H9 (cell line): ENCODE measurements at regions not wholly inside any gene's neighbourhood (a gene's known extent, or its start where the extent isn't known, plus 50 kb on each side); places are given as distances from the start of the nearest gene placed in this dataset.

Experiments used
- DNase-seq: peaks from one replicate; pipeline ENCODE4 v3.0.0-alpha.2; 2017
- H2AFZ ChIP-seq: one replicate; pipeline ENCODE4 v1.6.1; 2013; ENCODE audit warnings: mild to moderate bottlenecking, low read length, control low read depth, moderate library complexity
- H2AK5ac ChIP-seq: 2 replicates; pipeline ENCODE4 v1.6.1; 2013; ENCODE audit warnings: low read length, control low read depth, mixed read lengths; ENCODE audit not compliant: insufficient read length
- H2BK120ac ChIP-seq: one replicate; pipeline ENCODE4 v1.6.1; 2013; ENCODE audit warnings: low read depth, mild to moderate bottlenecking, low read length, control low read depth, inconsistent platforms; ENCODE audit not compliant: poor library complexity, severe bottlenecking
- H2BK12ac ChIP-seq: 2 replicates; pipeline ENCODE4 v1.6.1; 2013; ENCODE audit warnings: low read length, control low read depth, mixed read lengths, low read depth; ENCODE audit not compliant: insufficient read length
- H2BK15ac ChIP-seq: 2 replicates; pipeline ENCODE4 v1.6.1; 2013; ENCODE audit warnings: low read depth, low read length, control low read depth
- H2BK20ac ChIP-seq: one replicate; pipeline ENCODE4 v1.6.1; 2013; ENCODE audit warnings: low read depth, mild to moderate bottlenecking, low read length, control low read depth, inconsistent platforms; ENCODE audit not compliant: poor library complexity, severe bottlenecking
- H2BK5ac ChIP-seq: 2 replicates; pipeline ENCODE4 v1.6.1; 2013; ENCODE audit warnings: low read length, control low read depth, mixed read lengths; ENCODE audit not compliant: insufficient read length
- H3K14ac ChIP-seq: 2 replicates; pipeline ENCODE4 v1.6.1; 2013; ENCODE audit warnings: low read length, control low read depth; ENCODE audit not compliant: insufficient read depth
- H3K18ac ChIP-seq: 2 replicates; pipeline ENCODE4 v1.6.1; 2013; ENCODE audit warnings: low read depth, mild to moderate bottlenecking, mixed read lengths, low read length, control low read depth; ENCODE audit not compliant: insufficient read length
- H3K23ac ChIP-seq: 2 replicates; pipeline ENCODE4 v1.6.1; 2013; ENCODE audit warnings: low read length, control low read depth, mixed read lengths, low read depth; ENCODE audit not compliant: insufficient read length
- H3K23me2 ChIP-seq: 2 replicates; pipeline ENCODE4 v1.6.1; 2013; ENCODE audit warnings: low read depth, mild to moderate bottlenecking, mixed read lengths, low read length, control low read depth; ENCODE audit not compliant: insufficient read length, poor library complexity, severe bottlenecking
- H3K27ac ChIP-seq: 2 replicates; pipeline ENCODE4 v1.5.1; 2013; ENCODE audit warnings: low read length, control low read depth, mixed read lengths, low read depth; ENCODE audit not compliant: insufficient read length
- H3K27me3 ChIP-seq: 2 replicates; pipeline ENCODE4 v1.6.1; 2013; ENCODE audit warnings: low read length, control low read depth, inconsistent platforms; ENCODE audit not compliant: insufficient read depth
- H3K4ac ChIP-seq: 2 replicates; pipeline ENCODE4 v1.6.1; 2013; ENCODE audit warnings: low read depth, mild to moderate bottlenecking, control low read depth, inconsistent platforms, low read length, moderate library complexity
- H3K4me1 ChIP-seq: 2 replicates; pipeline ENCODE4 v1.6.1; 2013; ENCODE audit warnings: low read length, control low read depth, inconsistent platforms; ENCODE audit not compliant: insufficient read depth
- H3K4me2 ChIP-seq: 2 replicates; pipeline ENCODE4 v1.6.1; 2013; ENCODE audit warnings: low read length, control low read depth, mixed read lengths; ENCODE audit not compliant: insufficient read length, insufficient read depth
- H3K56ac ChIP-seq: 2 replicates; pipeline ENCODE4 v1.6.1; 2013; ENCODE audit warnings: low read depth, mild to moderate bottlenecking, mixed read lengths, low read length, control low read depth; ENCODE audit not compliant: insufficient read length
- H3K79me1 ChIP-seq: 2 replicates; pipeline ENCODE4 v1.6.1; 2013; ENCODE audit warnings: low read depth, mild to moderate bottlenecking, moderate library complexity, low read length, control low read depth, inconsistent platforms; ENCODE audit not compliant: insufficient read depth, poor library complexity, severe bottlenecking
- H3K79me2 ChIP-seq: 2 replicates; pipeline ENCODE4 v1.6.1; 2013; ENCODE audit warnings: low read length, control low read depth, inconsistent platforms; ENCODE audit not compliant: insufficient read depth
- H3K9ac ChIP-seq: 2 replicates; pipeline ENCODE4 v1.6.1; 2013; ENCODE audit warnings: low read length, control low read depth, mixed read lengths; ENCODE audit not compliant: insufficient read length; ENCODE audit errors: extremely low read depth
- H3K9me3 ChIP-seq: one replicate; pipeline ENCODE4 v1.6.1; 2013; ENCODE audit warnings: low read depth, low read length, inconsistent platforms; ENCODE audit not compliant: control insufficient read depth
- H3T11ph ChIP-seq: one replicate; pipeline ENCODE4 v1.6.1; 2013; ENCODE audit warnings: mild to moderate bottlenecking, low read length, control low read depth, inconsistent platforms
- H4K20me1 ChIP-seq: one replicate; pipeline ENCODE4 v1.6.1; 2013; ENCODE audit not compliant: control insufficient read depth, insufficient read length, insufficient read depth
- H4K5ac ChIP-seq: 2 replicates; pipeline ENCODE4 v1.6.1; 2013; ENCODE audit warnings: low read depth, mild to moderate bottlenecking, mixed read lengths, low read length, control low read depth; ENCODE audit not compliant: insufficient read length
- H4K8ac ChIP-seq: replicated peaks from 2 replicates; pipeline ENCODE4 v1.6.1; 2013; ENCODE audit warnings: low read length, control low read depth, mixed read lengths, low read depth; ENCODE audit not compliant: insufficient read length
- H4K91ac ChIP-seq: 2 replicates; pipeline ENCODE4 v1.6.1; 2013; ENCODE audit warnings: low read depth, mild to moderate bottlenecking, moderate library complexity, mixed read lengths, low read length, control low read depth; ENCODE audit not compliant: insufficient read length
- H3K27ac Mint-ChIP-seq, 3 experiments: 2 replicates in 2 of 3; 3 replicates in 1 of 3; pipeline ENCODE4 v1.8.0; 2020 to 2021; ENCODE audit warnings: mixed read lengths in 3 of 3, mild to moderate bottlenecking in 1 of 3, moderate library complexity in 1 of 3
- H3K27me3 Mint-ChIP-seq: 2 replicates; pipeline ENCODE4 v1.8.0; 2021; ENCODE audit warnings: low read depth, mild to moderate bottlenecking, moderate library complexity, mixed read lengths
- H3K36me3 Mint-ChIP-seq, 3 experiments: 2 replicates in 2 of 3; 3 replicates in 1 of 3; pipeline ENCODE4 v1.8.0; 2020 to 2021; ENCODE audit warnings: low read depth in 3 of 3, mixed read lengths in 3 of 3; ENCODE audit not compliant: insufficient read depth in 1 of 3
- H3K4me1 Mint-ChIP-seq, 2 experiments: 2 replicates each; pipeline ENCODE4 v1.8.0; 2020; ENCODE audit warnings: mixed read lengths in 2 of 2
- H3K4me3 Mint-ChIP-seq, 2 experiments: 2 replicates in 1 of 2; 3 replicates in 1 of 2; pipeline ENCODE4 v1.8.0; 2020 to 2021; ENCODE audit warnings: mild to moderate bottlenecking in 2 of 2, mixed read lengths in 2 of 2, moderate library complexity in 1 of 2
- H3K9me3 Mint-ChIP-seq, 2 experiments: 2 replicates in 1 of 2; 3 replicates in 1 of 2; pipeline ENCODE4 v1.8.0; 2020; ENCODE audit warnings: mild to moderate bottlenecking in 2 of 2, mixed read lengths in 2 of 2, moderate library complexity in 1 of 2
- CTCF ChIP-seq: fragments of 200-600 bp; sonication (generic); conservative IDR thresholded peaks from 3 replicates; pipeline ENCODE4 v1.8.0; 2021; ENCODE audit warnings: antibody characterized with exemption, mild to moderate bottlenecking
- WGBS: extraction: QIAGEN DNeasy Blood & Tissue Kit; methylation state at CpG from one replicate; pipeline ENCODE4 v1.1.7; 2013; ENCODE audit warnings: missing lambda C conversion rate, low lambda C conversion rate, mixed read lengths; ENCODE audit not compliant: insufficient read length; ENCODE audit errors: extremely low coverage; 5-methylcytosine and 5-hydroxymethylcytosine counted together

GRCh38 chr16:79528338-79528737, 72.2 kb downstream of the MAF start:
- H3K14ac ChIP-seq: no peak overlapping the region
- no peak overlapping the region for H2BK12ac ChIP-seq
- no peak overlapping the region for H2BK15ac ChIP-seq
- H3K23me2 ChIP-seq: no peaks in the 10 kb centered on the region
- no peak overlapping the region for H2AFZ ChIP-seq
- H3K27ac Mint-ChIP-seq: no peak overlapping the region
- no peaks in the 10 kb centered on the region for H3K4me1 ChIP-seq
- H3K27ac ChIP-seq: no peak overlapping the region
- H3K4ac ChIP-seq: no peak overlapping the region
- H3K23ac ChIP-seq: no peak overlapping the region
- no peaks in the 10 kb centered on the region; a peak in 1 of 5 replicates for H3K9me3 Mint-ChIP-seq
- H3K27me3 Mint-ChIP-seq: peaks cover 6% of the 10 kb centered on the region
- no peaks in the 10 kb centered on the region for H3K79me1 ChIP-seq
- no peak for TF ChIP-seq CTCF
- H3K4me3 Mint-ChIP-seq: no peak overlapping the region
- no peak overlapping the region for H3K18ac ChIP-seq
- H3K9ac ChIP-seq: no peak overlapping the region
- H3T11ph ChIP-seq: no peak overlapping the region
- H4K5ac ChIP-seq: no peak overlapping the region
- no peaks in the 10 kb centered on the region for H3K36me3 Mint-ChIP-seq
- no peak overlapping the region for H2BK120ac ChIP-seq
- H2BK5ac ChIP-seq: no peak overlapping the region
- H3K27me3 ChIP-seq: no peaks in the 10 kb centered on the region
- H4K8ac ChIP-seq: no peak overlapping the region
- no peak overlapping the region for H3K56ac ChIP-seq
- no peaks in the 10 kb centered on the region for H3K79me2 ChIP-seq
- no peak for DNase-seq
- H4K91ac ChIP-seq: no peak overlapping the region
- H4K20me1 ChIP-seq: no peaks in the 10 kb centered on the region
- no peak overlapping the region for H2AK5ac ChIP-seq
- no peaks in the 10 kb centered on the region for H3K9me3 ChIP-seq
- no CpG with 5 or more reads among the region's 2 CpGs for WGBS
- H3K4me2 ChIP-seq: no peak overlapping the region
- H2BK20ac ChIP-seq: no peak overlapping the region
- H3K4me1 Mint-ChIP-seq: 0 out of 4 replicates have a peak, but pooled peaks cover 0 to 4% of the 10 kb centered on the region in 2 experiments
